ENCODE measurements at regions not wholly inside any gene's neighbourhood (a gene's known extent, or its start where the extent isn't known, plus 50 kb on each side); places are given as distances from the start of the nearest gene placed in this dataset.
A peak's percentile ranks its signal among the peaks of the same experiment; 100 is the strongest.
"Not testable (repeated sequence)": the region's sequence is repeated elsewhere in the genome, so short reads cannot be mapped to it uniquely, and the experiment has no call there.

- DNase-seq = not testable (repeated sequence)
These were observed 1128.9 kb downstream of the GATA3 start for GRCh38 chr10:9183197-9183880.

GRCh38 chr10:9188022-9188810 is 1133.7 kb downstream of the GATA3 start:
- no peak for DNase-seq

- no peak for DNase-seq
These were observed 1135.0 kb downstream of the GATA3 start for GRCh38 chr10:9189448-9189847.

GRCh38 chr10:9193120-9193519 is 1138.6 kb downstream of the GATA3 start:
- DNase-seq = no peak

GRCh38 chr10:9195385-9195784 is 1140.9 kb downstream of the GATA3 start:
- no peak for DNase-seq

- no peak for DNase-seq
These were observed 1144.1 kb downstream of the GATA3 start for GRCh38 chr10:9198611-9199010.

GRCh38 chr10:9205558-9205957 is 1151.1 kb downstream of the GATA3 start:
- no peak for DNase-seq

GRCh38 chr10:9209105-9209798 is 1154.8 kb downstream of the GATA3 start:
- peak; percentile 80 for DNase-seq

GRCh38 chr10:9211228-9211627 is 1156.7 kb downstream of the GATA3 start:
- no peak for DNase-seq

GRCh38 chr10:9214618-9215017 is 1160.1 kb downstream of the GATA3 start:
- no peak for DNase-seq

- DNase-seq = no peak
These were observed 1160.6 kb downstream of the GATA3 start for GRCh38 chr10:9215121-9215520.

- no peak for DNase-seq
These were observed 1165.4 kb downstream of the GATA3 start for GRCh38 chr10:9219860-9220259.

- DNase-seq = no peak
These were observed 1168.4 kb downstream of the GATA3 start for GRCh38 chr10:9222917-9223316.

- no peak for DNase-seq
These were observed 1173.3 kb downstream of the GATA3 start for GRCh38 chr10:9227679-9228365.

- DNase-seq = no peak
These were observed 1174.3 kb downstream of the GATA3 start for GRCh38 chr10:9228771-9229170.

- no peak for DNase-seq
These were observed 1175.3 kb downstream of the GATA3 start for GRCh38 chr10:9229702-9230244.

GRCh38 chr10:9230625-9231024 is 1176.1 kb downstream of the GATA3 start:
- DNase-seq = no peak

- DNase-seq = no peak
These were observed 1179.7 kb downstream of the GATA3 start for GRCh38 chr10:9234191-9234590.

GRCh38 chr10:9238041-9238440 is 1183.6 kb downstream of the GATA3 start:
- no peak for DNase-seq

- no peak for DNase-seq
These were observed 1184.8 kb downstream of the GATA3 start for GRCh38 chr10:9239298-9239697.

GRCh38 chr10:9243941-9244411 is 1189.5 kb downstream of the GATA3 start:
- DNase-seq = no peak

GRCh38 chr10:9244864-9245263 is 1190.4 kb downstream of the GATA3 start:
- no peak for DNase-seq

GRCh38 chr10:9253121-9253520 is 1198.6 kb downstream of the GATA3 start:
- DNase-seq = no peak
